B cell (primary cell): ENCODE measurements at regions not wholly inside any gene's neighbourhood (a gene's known extent, or its start where the extent isn't known, plus 50 kb on each side); places are given as distances from the start of the nearest gene placed in this dataset.

Experiments
- ATAC-seq: fragments of 200-7000 bp; cut with Tn5 transposase; one replicate; pipeline ENCODE4 v1.10.0; 2021; ENCODE audit warnings: low read depth, mild to moderate bottlenecking, moderate number of reproducible peaks, moderate library complexity
- CTCF ChIA-PET: fragments of 350-600 bp; sonication (Branson Sonifier 250); formaldehyde crosslinking; loops from one replicate; lab custom pipeline; 2021; ENCODE audit warnings: antibody characterized with exemption, inconsistent platforms; lab: Charles Lee
- POLR2A ChIA-PET: fragments of 350-600 bp; sonication (Branson Sonifier 250); formaldehyde crosslinking; loops from one replicate; lab custom pipeline; 2021; ENCODE audit warnings: antibody characterized with exemption; lab: Charles Lee
- DNase-seq: peaks from one replicate; pipeline ENCODE4 v3.0.0; 2013
- H2AFZ ChIP-seq: 2 replicates; pipeline ENCODE4 v1.6.1; 2012; ENCODE audit warnings: mild to moderate bottlenecking, low read depth, low read length; ENCODE audit not compliant: insufficient read depth, poor library complexity, severe bottlenecking
- H3K27ac ChIP-seq, 2 donors: 1 replicate in 1 of 2; 2 replicates in 1 of 2; pipeline ENCODE4 v1.5.1; 2012 to 2013; ENCODE audit warnings: low read length in 2 of 2, mild to moderate bottlenecking in 2 of 2, moderate library complexity in 1 of 2
- H3K27me3 ChIP-seq, 4 experiments: fragments of 200-600 bp in 1 of 4; sonication (generic) in 1 of 4; replicated peaks in 1 of 4; 1 replicate in 2 of 4; 2 replicates in 2 of 4; pipeline versions ENCODE4 v1.6.1 to v1.7.0; 2013 to 2016; ENCODE audit warnings: low read length in 3 of 4, mild to moderate bottlenecking in 2 of 4, mixed read lengths in 1 of 4, moderate library complexity in 1 of 4; ENCODE audit not compliant: insufficient read depth in 4 of 4, control insufficient read depth in 3 of 4; ENCODE audit errors: control extremely low read depth in 1 of 4
- H3K36me3 ChIP-seq, 2 experiments: replicated peaks in 1 of 2; 1 replicate in 1 of 2; 2 replicates in 1 of 2; pipeline versions ENCODE4 v1.6.1 to v1.7.1; 2013; ENCODE audit warnings: low read length in 1 of 2; ENCODE audit not compliant: insufficient read depth in 2 of 2, control insufficient read depth in 1 of 2; ENCODE audit errors: control extremely low read depth in 1 of 2, extremely low read depth in 1 of 2
- H3K4me1 ChIP-seq, 2 donors: fragments of 200-600 bp in 1 of 2; sonication (generic) in 1 of 2; 1 replicate in 1 of 2; 2 replicates in 1 of 2; pipeline versions ENCODE4 v1.5.1 to v1.6.1; 2013 to 2017; ENCODE audit warnings: low read length in 2 of 2; ENCODE audit not compliant: control insufficient read depth in 2 of 2, insufficient read depth in 2 of 2
- H3K4me2 ChIP-seq: replicated peaks from 2 replicates; pipeline ENCODE3; 2012; ENCODE audit warnings: mild to moderate bottlenecking, low read depth, low read length; ENCODE audit not compliant: poor library complexity, severe bottlenecking
- H3K4me3 ChIP-seq, 5 experiments: fragments of 200-600 bp in 1 of 5; sonication (generic) in 1 of 5; 1 replicate in 3 of 5; 2 replicates in 2 of 5; pipeline versions ENCODE4 v1.5.1 to v1.7.0; 2011 to 2016; ENCODE audit warnings: low read length in 4 of 5, mild to moderate bottlenecking in 4 of 5, low read depth in 2 of 5, control low read depth in 1 of 5, moderate library complexity in 1 of 5; ENCODE audit not compliant: insufficient read depth in 1 of 5; ENCODE audit errors: control extremely low read depth in 1 of 5, extremely low read depth in 1 of 5
- H3K79me2 ChIP-seq: fragments of 200-600 bp; sonication (generic); one replicate; pipeline ENCODE4 v1.6.0; 2016; ENCODE audit warnings: low read length; ENCODE audit not compliant: control insufficient read depth, insufficient read depth
- H3K9ac ChIP-seq: fragments of 200-600 bp; sonication (generic); 2 replicates; pipeline ENCODE4 v1.6.1; 2017; ENCODE audit warnings: mild to moderate bottlenecking, low read length, moderate library complexity
- H3K9me3 ChIP-seq, 3 donors: one replicate each; pipeline versions ENCODE4 v1.6.1 to v1.7.1; 2013; ENCODE audit warnings: low read length in 2 of 3; ENCODE audit not compliant: control insufficient read depth in 2 of 3, insufficient read depth in 1 of 3; ENCODE audit errors: control extremely low read depth in 1 of 3
- H4K20me1 ChIP-seq: 2 replicates; pipeline ENCODE4 v1.6.0; 2012; ENCODE audit warnings: mild to moderate bottlenecking, low read length; ENCODE audit not compliant: insufficient read depth, control insufficient read depth, poor library complexity, severe bottlenecking
- H3K27ac Mint-ChIP-seq: one replicate; pipeline ENCODE4 v1.8.0; 2021; ENCODE audit warnings: mixed read lengths
- H3K27me3 Mint-ChIP-seq: one replicate; pipeline ENCODE4 v1.8.0; 2021; ENCODE audit warnings: mixed read lengths
- H3K4me1 Mint-ChIP-seq: one replicate; pipeline ENCODE4 v1.8.0; 2021; ENCODE audit warnings: mixed read lengths
- H3K4me3 Mint-ChIP-seq: one replicate; pipeline ENCODE4 v1.8.0; 2021; ENCODE audit warnings: mixed read lengths
- H3K9me3 Mint-ChIP-seq: one replicate; pipeline ENCODE4 v1.8.0; 2022; ENCODE audit warnings: mixed read lengths; ENCODE audit not compliant: insufficient read depth
- CTCF ChIP-seq: fragments of 200-600 bp; IDR thresholded peaks from one replicate; pipeline ENCODE4 v1.8.0; 2022; ENCODE audit warnings: antibody characterized with exemption, mild to moderate bottlenecking
- EZH2 ChIP-seq: IDR thresholded peaks from 2 replicates; pipeline ENCODE4 v1.6.1; 2012; ENCODE audit warnings: borderline replicate concordance, low read depth, mild to moderate bottlenecking, moderate library complexity, low read length; ENCODE audit not compliant: insufficient read depth, poor library complexity, severe bottlenecking
- WGBS: methylation state at CpG from one replicate; pipeline ENCODE4 v1.1.5; 2013; ENCODE audit warnings: missing lambda C conversion rate; ENCODE audit not compliant: insufficient coverage; 5-methylcytosine and 5-hydroxymethylcytosine counted together
- intact Hi-C: fragments of 100-400 bp; cut with micrococcal nuclease; formaldehyde crosslinking; loops from one replicate; pipeline ENCODE4 v1.10.0; 2022

GRCh38 chr6:114431641-114432040 lies 88.8 kb upstream of the HS3ST5 start:
- Mint-ChIP-seq H3K4me3 (no peak overlapping the region), H3K27ac (no peak overlapping the region), H3K4me1 (no peaks in the 10 kb centered on the region), H3K27me3 (no peaks in the 10 kb centered on the region), H3K9me3 (no peaks in the 10 kb centered on the region)
- DNase-seq (no peak), ATAC-seq (no peak)
- no peak overlapping the region for H3K9ac ChIP-seq
- no peak overlapping the region for H2AFZ ChIP-seq
- H3K36me3 ChIP-seq: no peaks in the 10 kb centered on the region
- ChIA-PET POLR2A (no interaction called here), CTCF (no interaction called here)
- no CpG with 5 or more reads among the region's 1 CpG for WGBS
- H3K27me3 ChIP-seq: no peaks in the 10 kb centered on the region
- H3K9me3 ChIP-seq: no peaks in the 10 kb centered on the region
- H4K20me1 ChIP-seq: no peaks in the 10 kb centered on the region
- no peak overlapping the region for H3K4me3 ChIP-seq
- H3K4me2 ChIP-seq: no peak overlapping the region
- intact Hi-C loops: no loop called here
- no peaks in the 10 kb centered on the region for H3K79me2 ChIP-seq
- no peaks in the 10 kb centered on the region for H3K4me1 ChIP-seq
- H3K27ac ChIP-seq: no peak overlapping the region
- no peak for TF ChIP-seq EZH2
- TF ChIP-seq CTCF: no peak

- H3K9me3 Mint-ChIP-seq: no peaks in the 10 kb centered on the region
- no peaks in the 10 kb centered on the region for H3K27me3 ChIP-seq
- no peak for DNase-seq
- H3K4me1 ChIP-seq: no peaks in the 10 kb centered on the region
- no peak overlapping the region for H3K27ac ChIP-seq
- H3K36me3 ChIP-seq: no peaks in the 10 kb centered on the region
- 48% methylated on average over 2 of the region's 4 CpGs for WGBS
- H3K4me3 ChIP-seq: no peak overlapping the region
- no peaks in the 10 kb centered on the region for H3K4me1 Mint-ChIP-seq
- TF ChIP-seq CTCF (no peak), EZH2 (no peak)
- intact Hi-C loops: no loop called here
- no peak overlapping the region for H3K9ac ChIP-seq
- CTCF ChIA-PET: no interaction called here
- no peaks in the 10 kb centered on the region for H4K20me1 ChIP-seq
- H3K4me3 Mint-ChIP-seq: no peak overlapping the region
- ATAC-seq: no peak
- H3K27ac Mint-ChIP-seq: no peak overlapping the region
- H3K9me3 ChIP-seq: no peaks in the 10 kb centered on the region
- H2AFZ ChIP-seq: no peak overlapping the region
- POLR2A ChIA-PET: no interaction called here
- H3K4me2 ChIP-seq: no peak overlapping the region
- no peaks in the 10 kb centered on the region for H3K27me3 Mint-ChIP-seq
- no peaks in the 10 kb centered on the region for H3K79me2 ChIP-seq
Measured at GRCh38 chr6:114430534-114431124, 87.8 kb upstream of the HS3ST5 start.
